K562 (cell line): ENCODE measurements at regions not wholly inside any gene's neighbourhood (a gene's known extent, or its start where the extent isn't known, plus 50 kb on each side); places are given as distances from the start of the nearest gene placed in this dataset.

Source experiments
- NUFIP1 ChIP-seq: fragments of 450-650 bp; IDR thresholded peaks from 2 replicates; pipeline ENCODE4 v1.6.1; 2018; ENCODE audit not compliant: partially characterized antibody
- PML ChIP-seq: IDR thresholded peaks from 2 replicates; pipeline ENCODE4 v1.6.1; 2012; ENCODE audit warnings: low read length, inconsistent platforms
- ZNF12 ChIP-seq: sonication (generic); formaldehyde crosslinking; IDR thresholded peaks from 2 replicates; pipeline ENCODE4 v1.4.0; 2020; ENCODE audit warnings: mild to moderate bottlenecking, missing genetic modification reagents
- ZNF76 ChIP-seq: fragments of 250-450 bp; sonication (Bioruptor Pico); IDR thresholded peaks from 2 replicates; pipeline ENCODE4 v1.4.0; 2020; ENCODE audit warnings: mild to moderate bottlenecking, moderate library complexity, borderline replicate concordance

GRCh38 chr1:30545365-30545764, 178.0 kb downstream of the MATN1 start:
- TF ChIP-seq PML = no peak
- no peak for TF ChIP-seq ZNF12 (CRISPR knock-in tag)
- TF ChIP-seq ZNF76 (CRISPR knock-in tag) = no peak
- no peak for TF ChIP-seq NUFIP1
